Ishikawa (cell line): ENCODE measurements at regions not wholly inside any gene's neighbourhood (a gene's known extent, or its start where the extent isn't known, plus 50 kb on each side); places are given as distances from the start of the nearest gene placed in this dataset.

Experiments used
- CEBPB ChIP-seq: IDR thresholded peaks from 2 replicates; pipeline ENCODE4 v1.6.1; 2012
- CREB1 ChIP-seq: IDR thresholded peaks from 2 replicates; pipeline ENCODE4 v1.6.1; 2012; ENCODE audit warnings: low read depth
- EGR1 ChIP-seq: IDR thresholded peaks from 2 replicates; pipeline ENCODE4 v1.6.1; 2012
- EP300 ChIP-seq: IDR thresholded peaks from 2 replicates; pipeline ENCODE4 v1.6.1; 2012; ENCODE audit warnings: borderline replicate concordance
- FOXM1 ChIP-seq: IDR thresholded peaks from 2 replicates; pipeline ENCODE4 v1.6.1; 2012; ENCODE audit warnings: low read depth, borderline replicate concordance
- NFIC ChIP-seq: IDR thresholded peaks from 2 replicates; pipeline ENCODE4 v1.6.1; 2012
- RAD21 ChIP-seq: IDR thresholded peaks from 2 replicates; pipeline ENCODE4 v1.6.1; 2012; ENCODE audit warnings: low read depth
- TAF1 ChIP-seq: IDR thresholded peaks from 2 replicates; pipeline ENCODE4 v1.6.1; 2012; ENCODE audit warnings: low read depth, mild to moderate bottlenecking
- TCF12 ChIP-seq: IDR thresholded peaks from 2 replicates; pipeline ENCODE4 v1.6.1; 2012; ENCODE audit warnings: low read depth
- TEAD4 ChIP-seq: IDR thresholded peaks from 2 replicates; pipeline ENCODE4 v1.6.1; 2012
- YY1 ChIP-seq: IDR thresholded peaks from 2 replicates; pipeline ENCODE4 v1.6.1; 2012; ENCODE audit warnings: low read depth
- ZBTB7A ChIP-seq: IDR thresholded peaks from 2 replicates; pipeline ENCODE4 v1.6.1; 2012; ENCODE audit warnings: low read depth
- TF ChIP-seq, protein P1 (sequence below): IDR thresholded peaks from 2 replicates; pipeline ENCODE4 v1.6.1; 2012; ENCODE audit warnings: low read depth, mild to moderate bottlenecking
- TF ChIP-seq, protein P2 (sequence below): IDR thresholded peaks from 2 replicates; pipeline ENCODE4 v1.6.1; 2012
- TF ChIP-seq, protein P3 (sequence below): IDR thresholded peaks from 2 replicates; pipeline ENCODE4 v1.6.1; 2012

DNA sequence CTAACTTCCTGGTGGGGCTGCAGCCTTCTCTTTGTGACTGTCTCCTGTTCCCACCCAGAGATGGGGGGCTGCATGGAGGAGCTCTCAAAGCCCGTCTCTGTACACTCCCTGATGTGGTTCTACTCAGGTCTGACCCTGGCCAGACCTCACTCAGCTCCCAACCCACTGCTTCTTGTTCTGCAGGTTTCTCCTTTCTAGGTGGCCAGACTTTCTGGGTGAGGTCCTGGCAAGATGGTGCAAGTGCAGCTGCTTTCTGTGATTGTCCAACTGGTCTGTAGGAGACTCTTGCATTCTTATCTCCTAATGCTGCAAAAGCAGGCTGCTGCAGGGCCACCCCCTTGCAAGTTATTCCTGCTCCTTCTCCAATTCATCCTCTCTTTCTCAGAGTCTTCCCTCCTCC, 77.4 kb upstream of the XCR1 start:
- TF ChIP-seq, protein P1, sequence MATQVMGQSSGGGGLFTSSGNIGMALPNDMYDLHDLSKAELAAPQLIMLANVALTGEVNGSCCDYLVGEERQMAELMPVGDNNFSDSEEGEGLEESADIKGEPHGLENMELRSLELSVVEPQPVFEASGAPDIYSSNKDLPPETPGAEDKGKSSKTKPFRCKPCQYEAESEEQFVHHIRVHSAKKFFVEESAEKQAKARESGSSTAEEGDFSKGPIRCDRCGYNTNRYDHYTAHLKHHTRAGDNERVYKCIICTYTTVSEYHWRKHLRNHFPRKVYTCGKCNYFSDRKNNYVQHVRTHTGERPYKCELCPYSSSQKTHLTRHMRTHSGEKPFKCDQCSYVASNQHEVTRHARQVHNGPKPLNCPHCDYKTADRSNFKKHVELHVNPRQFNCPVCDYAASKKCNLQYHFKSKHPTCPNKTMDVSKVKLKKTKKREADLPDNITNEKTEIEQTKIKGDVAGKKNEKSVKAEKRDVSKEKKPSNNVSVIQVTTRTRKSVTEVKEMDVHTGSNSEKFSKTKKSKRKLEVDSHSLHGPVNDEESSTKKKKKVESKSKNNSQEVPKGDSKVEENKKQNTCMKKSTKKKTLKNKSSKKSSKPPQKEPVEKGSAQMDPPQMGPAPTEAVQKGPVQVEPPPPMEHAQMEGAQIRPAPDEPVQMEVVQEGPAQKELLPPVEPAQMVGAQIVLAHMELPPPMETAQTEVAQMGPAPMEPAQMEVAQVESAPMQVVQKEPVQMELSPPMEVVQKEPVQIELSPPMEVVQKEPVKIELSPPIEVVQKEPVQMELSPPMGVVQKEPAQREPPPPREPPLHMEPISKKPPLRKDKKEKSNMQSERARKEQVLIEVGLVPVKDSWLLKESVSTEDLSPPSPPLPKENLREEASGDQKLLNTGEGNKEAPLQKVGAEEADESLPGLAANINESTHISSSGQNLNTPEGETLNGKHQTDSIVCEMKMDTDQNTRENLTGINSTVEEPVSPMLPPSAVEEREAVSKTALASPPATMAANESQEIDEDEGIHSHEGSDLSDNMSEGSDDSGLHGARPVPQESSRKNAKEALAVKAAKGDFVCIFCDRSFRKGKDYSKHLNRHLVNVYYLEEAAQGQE: no peak
- TF ChIP-seq TAF1: no peak
- no peak for TF ChIP-seq CEBPB
- TF ChIP-seq TCF12: no peak
- TF ChIP-seq, protein P2, sequence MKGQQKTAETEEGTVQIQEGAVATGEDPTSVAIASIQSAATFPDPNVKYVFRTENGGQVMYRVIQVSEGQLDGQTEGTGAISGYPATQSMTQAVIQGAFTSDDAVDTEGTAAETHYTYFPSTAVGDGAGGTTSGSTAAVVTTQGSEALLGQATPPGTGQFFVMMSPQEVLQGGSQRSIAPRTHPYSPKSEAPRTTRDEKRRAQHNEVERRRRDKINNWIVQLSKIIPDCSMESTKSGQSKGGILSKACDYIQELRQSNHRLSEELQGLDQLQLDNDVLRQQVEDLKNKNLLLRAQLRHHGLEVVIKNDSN: no peak
- TF ChIP-seq YY1: no peak
- no peak for TF ChIP-seq RAD21
- no peak for TF ChIP-seq EGR1
- TF ChIP-seq CREB1: no peak
- no peak for TF ChIP-seq EP300
- no peak for TF ChIP-seq NFIC
- TF ChIP-seq, protein P3, sequence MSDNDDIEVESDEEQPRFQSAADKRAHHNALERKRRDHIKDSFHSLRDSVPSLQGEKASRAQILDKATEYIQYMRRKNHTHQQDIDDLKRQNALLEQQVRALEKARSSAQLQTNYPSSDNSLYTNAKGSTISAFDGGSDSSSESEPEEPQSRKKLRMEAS: no peak
- TF ChIP-seq ZBTB7A: no peak
- no peak for TF ChIP-seq TEAD4
- TF ChIP-seq FOXM1: no peak

DNA sequence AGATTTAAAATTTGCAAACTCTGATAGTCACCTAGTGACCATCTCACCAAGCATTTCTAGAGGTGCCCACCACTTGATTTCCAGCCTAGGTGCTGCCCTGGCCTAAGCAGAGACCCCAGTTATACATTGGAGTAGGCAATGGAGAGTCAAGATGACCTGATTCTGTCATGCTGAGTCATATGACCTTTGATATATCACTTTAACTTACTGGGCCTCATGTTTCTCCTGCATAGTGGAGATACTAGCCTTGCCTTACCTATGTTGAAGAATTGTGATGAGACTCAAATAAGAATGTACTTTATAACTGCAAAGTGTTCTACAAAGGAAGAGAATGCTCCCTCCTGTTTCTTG, 75.5 kb upstream of the XCR1 start:
- no peak for TF ChIP-seq CEBPB
- TF ChIP-seq, protein P3: no peak
- TF ChIP-seq, protein P1: no peak
- TF ChIP-seq TAF1: no peak
- no peak for TF ChIP-seq EGR1

DNA sequence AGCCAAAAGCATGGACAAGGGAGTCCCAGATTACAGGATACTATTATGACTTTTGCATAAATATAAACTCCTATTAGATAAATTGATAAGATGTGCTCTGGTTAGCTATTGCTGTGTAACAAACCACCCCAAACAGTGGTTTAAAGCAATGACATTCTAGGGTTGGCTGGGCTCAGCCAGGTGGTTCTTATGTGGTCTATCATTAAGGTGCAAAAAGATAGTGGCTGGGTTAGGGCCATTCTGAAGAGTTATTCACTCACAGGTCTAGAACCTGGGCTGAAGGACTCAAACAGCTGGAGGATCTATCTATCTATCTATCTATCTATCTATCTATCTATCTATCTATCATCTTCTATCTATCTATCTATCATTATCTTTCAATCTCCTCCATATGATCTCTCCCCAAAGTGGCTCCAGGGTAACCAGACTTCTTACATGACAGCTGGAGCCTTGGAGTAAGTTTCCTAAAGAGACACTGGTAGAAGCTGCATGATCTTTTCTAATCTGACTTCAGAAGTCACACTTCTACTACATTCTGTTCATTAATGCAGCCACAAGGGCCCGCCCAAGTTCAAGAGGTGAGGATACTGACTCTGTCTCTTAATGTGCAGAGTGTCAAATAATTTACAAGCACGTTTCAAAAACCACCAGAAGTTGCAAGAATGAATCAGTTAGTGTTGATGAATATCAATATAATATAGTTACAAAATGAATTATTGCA, 74.9 kb upstream of the XCR1 start:
- TF ChIP-seq, protein P1: no peak

DNA sequence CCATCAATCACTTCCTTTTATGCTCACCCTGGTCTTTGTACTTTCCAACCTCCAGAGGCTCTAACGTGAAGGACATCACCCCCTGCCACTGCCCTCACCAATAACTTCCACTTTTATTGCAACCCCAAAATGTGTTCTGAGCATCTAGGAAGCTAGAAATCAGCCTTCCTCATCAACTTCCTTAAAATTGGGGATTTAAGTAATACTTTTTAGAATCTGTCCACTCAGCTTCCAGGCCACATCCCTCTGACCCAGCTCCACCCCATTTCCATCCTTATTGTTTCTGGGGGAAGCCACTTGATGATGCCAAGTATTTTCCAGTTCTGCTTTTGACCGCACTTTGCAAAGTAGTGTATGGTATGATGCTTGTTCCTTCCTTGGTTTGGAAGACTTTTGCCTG, 73.5 kb upstream of the XCR1 start:
- TF ChIP-seq TCF12: no peak
- no peak for TF ChIP-seq TEAD4
- TF ChIP-seq EGR1: no peak
- no peak for TF ChIP-seq NFIC
- TF ChIP-seq, protein P2: no peak
- TF ChIP-seq RAD21: no peak
- TF ChIP-seq, protein P1: no peak
